HepG2 (cell line): ENCODE measurements at regions not wholly inside any gene's neighbourhood (a gene's known extent, or its start where the extent isn't known, plus 50 kb on each side); places are given as distances from the start of the nearest gene placed in this dataset.
A peak's percentile ranks its signal among the peaks of the same experiment; 100 is the strongest.

Experiments
- ATAC-seq: fragments of 200-7000 bp; cut with Tn5 transposase; 3 replicates; pipeline ENCODE4 v1.9.1; 2020; ENCODE audit warnings: mild to moderate bottlenecking, moderate library complexity
- BruUV-seq: library from RNA; stranded (reverse); fragments of 400-500 nt; replicated peaks from 2 replicates; lab custom pipeline; 2021; lab: Mats Ljungman, UMichigan
- CTCF ChIA-PET: fragments of 300-600 bp; formaldehyde crosslinking; extraction: SDS; loops from one replicate; lab custom pipeline; 2021; ENCODE audit warnings: low total read pairs, inconsistent platforms, low intra/inter-chr PET ratio; lab: Yijun Ruan, JAX
- POLR2A ChIA-PET: fragments of 350-600 bp; sonication (Branson Sonifier 250); formaldehyde crosslinking; loops from one replicate; lab custom pipeline; 2020; ENCODE audit warnings: antibody characterized with exemption, inconsistent platforms; lab: Yijun Ruan, JAX
- DNase-seq: peaks from one replicate; pipeline ENCODE4 v3.0.0-alpha.2; 2015; ENCODE audit warnings: low spot score
- FAIRE-seq: peaks from 3 replicates; lab custom pipeline; 2011; peaks lifted over from hg19 to GRCh38; lab: Jason Lieb, UNC
- H2AFZ ChIP-seq: one replicate; pipeline ENCODE4 v1.6.1; 2011; ENCODE audit warnings: low read length, inconsistent platforms
- H3K27ac ChIP-seq: fragments of 300-600 bp; 3 replicates; pipeline ENCODE4 v1.8.0; 2011; ENCODE audit warnings: mixed run types, mild to moderate bottlenecking, mixed read lengths, low read length, inconsistent platforms; ENCODE audit not compliant: insufficient read depth; ENCODE audit errors: extremely low read length
- H3K27me3 ChIP-seq, 2 experiments: fragments of 200-600 bp in 1 of 2; 2 replicates in 1 of 2; 3 replicates in 1 of 2; pipeline versions ENCODE4 v1.6.0 to v1.8.0; 2011; ENCODE audit warnings: low read length in 2 of 2, mild to moderate bottlenecking in 2 of 2, moderate library complexity in 2 of 2, inconsistent platforms in 1 of 2; ENCODE audit not compliant: insufficient read depth in 2 of 2, control insufficient read depth in 1 of 2
- H3K36me3 ChIP-seq, 2 experiments: fragments of 200-600 bp in 1 of 2; replicated peaks in 1 of 2; 2 replicates in 1 of 2; 3 replicates in 1 of 2; pipeline versions ENCODE4 v1.5.1 to v1.8.0; 2011; ENCODE audit warnings: low read length in 2 of 2, inconsistent platforms in 1 of 2; ENCODE audit not compliant: insufficient read depth in 2 of 2, control insufficient read depth in 1 of 2
- H3K4me1 ChIP-seq: 2 replicates; pipeline ENCODE4 v1.5.1; 2012; ENCODE audit warnings: low read length, inconsistent platforms; ENCODE audit not compliant: insufficient read depth
- H3K4me2 ChIP-seq: 2 replicates; pipeline ENCODE4 v1.6.0; 2011; ENCODE audit warnings: low read depth, low read length, inconsistent platforms
- H3K4me3 ChIP-seq, 3 experiments: fragments of 200-600 bp in 1 of 3; sonication (generic), shearing (Covaris generic) in 1 of 3; replicated peaks in 1 of 3; 2 replicates each; pipeline ENCODE4 v1.5.1; 2011 to 2016; ENCODE audit warnings: low read length in 3 of 3, inconsistent platforms in 2 of 3, low read depth in 2 of 3, mild to moderate bottlenecking in 2 of 3, control low read depth in 1 of 3, mixed read lengths in 1 of 3; ENCODE audit not compliant: insufficient read depth in 1 of 3
- H3K79me2 ChIP-seq: one replicate; pipeline ENCODE4 v1.6.1; 2011; ENCODE audit warnings: low read length, inconsistent platforms; ENCODE audit not compliant: insufficient read depth
- H3K9ac ChIP-seq: 2 replicates; pipeline ENCODE4 v1.6.0; 2011; ENCODE audit warnings: mild to moderate bottlenecking, low read depth, low read length, inconsistent platforms; ENCODE audit not compliant: insufficient read depth
- H3K9me3 ChIP-seq: 2 replicates; pipeline ENCODE4 v1.5.1; 2012; ENCODE audit warnings: mild to moderate bottlenecking, low read length
- H4K20me1 ChIP-seq: 2 replicates; pipeline ENCODE4 v1.6.0; 2011; ENCODE audit warnings: inconsistent platforms, mild to moderate bottlenecking, low read length, moderate library complexity; ENCODE audit not compliant: insufficient read depth
- BCL6 ChIP-seq: IDR thresholded peaks from 2 replicates; pipeline ENCODE4 v1.6.1; 2016; ENCODE audit warnings: missing genetic modification reagents, missing compliant biosample characterization
- CREM ChIP-seq, 2 experiments: sonication (generic) in 1 of 2; formaldehyde crosslinking in 1 of 2; IDR thresholded peaks; 2 replicates each; pipeline versions ENCODE4 v1.4.0 to v1.6.1; 2016 to 2020; ENCODE audit warnings: antibody characterized with exemption in 1 of 2, mild to moderate bottlenecking in 1 of 2, missing genetic modification reagents in 1 of 2
- KLF11 ChIP-seq: IDR thresholded peaks from 2 replicates; pipeline ENCODE4 v1.6.1; 2016; ENCODE audit warnings: missing compliant biosample characterization
- SCMH1 ChIP-seq: sonication (generic); formaldehyde crosslinking; IDR thresholded peaks from 2 replicates; pipeline ENCODE4 v1.9.0; 2021; ENCODE audit warnings: missing genetic modification reagents, mild to moderate bottlenecking, borderline replicate concordance
- SYNCRIP ChIP-seq: fragments of 200-400 bp; formaldehyde crosslinking; IDR thresholded peaks from 2 replicates; pipeline ENCODE4 v1.6.1; 2018; ENCODE audit warnings: mild to moderate bottlenecking, low read depth, low read length; ENCODE audit not compliant: insufficient read depth
- ZBTB2 ChIP-seq: sonication (generic); formaldehyde crosslinking; IDR thresholded peaks from 2 replicates; pipeline ENCODE4 v1.8.0; 2022; ENCODE audit warnings: low read depth, missing genetic modification reagents
- ZNF235 ChIP-seq: sonication (generic); formaldehyde crosslinking; IDR thresholded peaks from 2 replicates; pipeline ENCODE4 v1.8.1; 2023; ENCODE audit warnings: mild to moderate bottlenecking, missing genetic modification reagents, borderline replicate concordance
- ZNF503 ChIP-seq: sonication (generic); formaldehyde crosslinking; IDR thresholded peaks from 2 replicates; pipeline ENCODE4 v1.4.0; 2020; ENCODE audit warnings: missing genetic modification reagents
- ZNF574 ChIP-seq: sonication (generic); formaldehyde crosslinking; IDR thresholded peaks from 2 replicates; pipeline ENCODE4 v1.4.0; 2020; ENCODE audit warnings: missing genetic modification reagents
- ZNF792 ChIP-seq: IDR thresholded peaks from 2 replicates; pipeline ENCODE4 v1.6.1; 2016
- WGBS: methylation state at CpG from one replicate; pipeline ENCODE4 v1.1.6; 2017; ENCODE audit warnings: low lambda C conversion rate; 5-methylcytosine and 5-hydroxymethylcytosine counted together
- in situ Hi-C: cut with HindIII; loops from 2 replicates; pipeline ENCODE4 v1.10.0; 2017; ENCODE audit warnings: low pct_unique_long_range_greater_than_20kb; ENCODE audit not compliant: extremely low pct_ligation_motif_present
- intact Hi-C: fragments of 100-400 bp; cut with micrococcal nuclease; formaldehyde crosslinking; loops from one replicate; pipeline ENCODE4 v1.10.0; 2022; ENCODE audit not compliant: unreplicated experiment

GRCh38 chr10:44316187-44316921 lies 68.5 kb downstream of the CXCL12 start:
- FAIRE-seq (no peak), DNase-seq (no peak), ATAC-seq (peak; percentile 25; the same call in 2 of the 3 replicates)
- intact Hi-C loops, result no loop called here
- no TSS peak for BruUV-seq
- H3K4me3 ChIP-seq, result no peak overlapping the region
- peak; percentile 70 for TF ChIP-seq BCL6 (CRISPR knock-in tag)
- TF ChIP-seq ZNF792 (CRISPR knock-in tag), result no peak
- H3K27ac ChIP-seq, result no peak overlapping the region
- no peak overlapping the region for H2AFZ ChIP-seq
- CTCF ChIA-PET, result no interaction called here
- WGBS, result 24% methylated on average over 8 of the region's 8 CpGs
- in situ Hi-C loops, result no loop called here
- no peaks in the 10 kb centered on the region for H3K9me3 ChIP-seq
- no peaks in the 10 kb centered on the region for H3K4me1 ChIP-seq
- H3K36me3 ChIP-seq, result no peaks in the 10 kb centered on the region
- H3K9ac ChIP-seq, result no peak overlapping the region
- H3K27me3 ChIP-seq, result 0 out of 5 replicates have a peak, but pooled peaks cover 0 to 3% of the 10 kb centered on the region in 2 experiments
- no peak overlapping the region; the same call in 1 of the 2 replicates for H3K4me2 ChIP-seq
- no peaks in the 10 kb centered on the region for H3K79me2 ChIP-seq
- H4K20me1 ChIP-seq, result no peaks in the 10 kb centered on the region
- POLR2A ChIA-PET, result no interaction called here

GRCh38 chr10:44314802-44315460 lies 70.0 kb downstream of the CXCL12 start:
- 0 out of 5 replicates have a peak, but pooled peaks cover 0 to 3% of the 10 kb centered on the region in 2 experiments for H3K27me3 ChIP-seq
- no peak for DNase-seq
- H3K4me3 ChIP-seq, result no peak overlapping the region
- ChIA-PET CTCF (no interaction called here), POLR2A (no interaction called here)
- H3K79me2 ChIP-seq, result no peaks in the 10 kb centered on the region
- ATAC-seq, result no peak
- H3K9ac ChIP-seq, result no peak overlapping the region
- H3K4me1 ChIP-seq, result no peaks in the 10 kb centered on the region
- no TSS peak for BruUV-seq
- in situ Hi-C loops, result no loop called here
- no peak overlapping the region for H3K4me2 ChIP-seq
- no peaks in the 10 kb centered on the region for H3K9me3 ChIP-seq
- no peak overlapping the region for H3K27ac ChIP-seq
- intact Hi-C loops, result no loop called here
- H4K20me1 ChIP-seq, result no peaks in the 10 kb centered on the region
- no peak overlapping the region for H2AFZ ChIP-seq
- no peaks in the 10 kb centered on the region for H3K36me3 ChIP-seq
- FAIRE-seq, result no peak
- 48% methylated on average over 6 of the region's 6 CpGs for WGBS
- TF ChIP-seq SYNCRIP, result no peak
- no peak for TF ChIP-seq ZBTB2 (CRISPR knock-in tag)
- no peak for TF ChIP-seq ZNF574 (CRISPR knock-in tag)
- TF ChIP-seq ZNF235 (CRISPR knock-in tag), result no peak
- TF ChIP-seq CREM (IDR thresholded peaks at IDR 0.05), result no peak
- TF ChIP-seq CREM (CRISPR knock-in tag; IDR thresholded peaks at IDR 0.05), result no peak
- TF ChIP-seq KLF11, result no peak
- TF ChIP-seq ZNF503 (CRISPR knock-in tag), result no peak
- TF ChIP-seq SCMH1 (CRISPR knock-in tag), result no peak
